GM23338 (cell line): ENCODE measurements at regions not wholly inside any gene's neighbourhood (a gene's known extent, or its start where the extent isn't known, plus 50 kb on each side); places are given as distances from the start of the nearest gene placed in this dataset.

ENCODE experiments used
- ATAC-seq: fragments of 200-7000 bp; cut with Tn5 transposase; 3 replicates; pipeline ENCODE4 v1.9.1; 2020
- DNase-seq: peaks from one replicate; pipeline ENCODE4 v3.0.0-alpha.2; 2015; ENCODE audit warnings: low spot score
- H2AFZ ChIP-seq: fragments of 200-600 bp; sonication (generic); 2 replicates; pipeline ENCODE4 v1.8.0; 2016; ENCODE audit warnings: antibody characterized with exemption, mild to moderate bottlenecking, moderate library complexity
- H3F3A ChIP-seq: fragments of 200-600 bp; sonication (generic); replicated peaks from 2 replicates; pipeline ENCODE4 v1.8.0; 2017; ENCODE audit warnings: antibody characterized with exemption, mixed run types, low read depth
- H3K27ac ChIP-seq: fragments of 200-600 bp; sonication (generic); 2 replicates; pipeline ENCODE4 v1.6.1; 2016; ENCODE audit warnings: low read depth
- H3K27me3 ChIP-seq: fragments of 200-600 bp; sonication (generic); 2 replicates; pipeline ENCODE4 v1.8.0; 2016; ENCODE audit warnings: mild to moderate bottlenecking, mixed run types, moderate library complexity; ENCODE audit not compliant: insufficient read depth
- H3K36me3 ChIP-seq: fragments of 200-600 bp; sonication (generic); 2 replicates; pipeline ENCODE4 v1.8.0; 2016; ENCODE audit warnings: mild to moderate bottlenecking; ENCODE audit not compliant: insufficient read depth
- H3K4me1 ChIP-seq: fragments of 200-600 bp; sonication (generic); 2 replicates; pipeline ENCODE4 v1.8.0; 2016; ENCODE audit warnings: mild to moderate bottlenecking, moderate library complexity; ENCODE audit not compliant: insufficient read depth
- H3K4me2 ChIP-seq: fragments of 200-600 bp; sonication (generic); 2 replicates; pipeline ENCODE4 v1.7.1; 2017; ENCODE audit warnings: mixed run types
- H3K4me3 ChIP-seq: fragments of 200-600 bp; sonication (generic); 2 replicates; pipeline ENCODE4 v1.6.1; 2016; ENCODE audit warnings: mixed run types
- H3K79me2 ChIP-seq: fragments of 200-600 bp; sonication (generic); replicated peaks from 2 replicates; pipeline ENCODE4 v1.8.0; 2017; ENCODE audit warnings: mild to moderate bottlenecking; ENCODE audit not compliant: insufficient read depth
- H3K9me2 ChIP-seq: fragments of 200-600 bp; sonication (generic); 2 replicates; pipeline ENCODE4 v1.8.0; 2017; ENCODE audit not compliant: insufficient read depth
- H4K20me1 ChIP-seq: fragments of 200-600 bp; sonication (generic); replicated peaks from 2 replicates; pipeline ENCODE4 v1.8.0; 2017; ENCODE audit warnings: mild to moderate bottlenecking; ENCODE audit not compliant: insufficient read depth
- H3K27ac Mint-ChIP-seq: 2 replicates; pipeline ENCODE4 v1.8.0; 2020; ENCODE audit warnings: inconsistent platforms, mild to moderate bottlenecking, moderate library complexity, mixed read lengths
- H3K27me3 Mint-ChIP-seq: 3 replicates; pipeline ENCODE4 v1.8.0; 2022; ENCODE audit warnings: low read depth, mild to moderate bottlenecking, moderate library complexity, mixed read lengths, inconsistent platforms; ENCODE audit not compliant: insufficient read depth, poor library complexity
- H3K36me3 Mint-ChIP-seq: 3 replicates; pipeline ENCODE4 v1.8.0; 2021; ENCODE audit warnings: low read depth, mild to moderate bottlenecking, inconsistent platforms, moderate library complexity, mixed read lengths
- H3K4me1 Mint-ChIP-seq: 3 replicates; pipeline ENCODE4 v1.8.0; 2020; ENCODE audit warnings: mild to moderate bottlenecking, inconsistent platforms, mixed read lengths
- H3K4me3 Mint-ChIP-seq: 3 replicates; pipeline ENCODE4 v1.8.0; 2021; ENCODE audit warnings: moderate library complexity, mild to moderate bottlenecking, inconsistent platforms, mixed read lengths
- H3K9me3 Mint-ChIP-seq: 3 replicates; pipeline ENCODE4 v1.8.0; 2020; ENCODE audit warnings: moderate library complexity, mild to moderate bottlenecking, inconsistent platforms, mixed read lengths
- CREB1 ChIP-seq: fragments of 250-450 bp; sonication (Bioruptor Pico); IDR thresholded peaks from 2 replicates; pipeline ENCODE4 v1.5.0; 2020; ENCODE audit warnings: low read depth, mild to moderate bottlenecking, moderate library complexity
- CTCF ChIP-seq, 2 experiments: fragments of 200-600 bp in 1 of 2; sonication (generic) in 1 of 2; conservative IDR thresholded peaks; 2 replicates each; pipeline versions ENCODE4 v1.5.1 to v1.6.1; 2016 to 2017; ENCODE audit warnings: antibody characterized with exemption in 2 of 2, low read depth in 2 of 2, mild to moderate bottlenecking in 2 of 2, moderate library complexity in 1 of 2
- EZH2 ChIP-seq: fragments of 200-600 bp; sonication (generic); IDR thresholded peaks from one replicate; pipeline ENCODE4 v1.8.0; 2017; ENCODE audit warnings: antibody characterized with exemption, mild to moderate bottlenecking, low read depth; ENCODE audit not compliant: unreplicated experiment
- EZH2phosphoT487 ChIP-seq: fragments of 200-600 bp; sonication (generic); IDR thresholded peaks from one replicate; pipeline ENCODE4 v1.8.1; 2018; ENCODE audit warnings: antibody characterized with exemption; ENCODE audit not compliant: unreplicated experiment
- JUNB ChIP-seq: IDR thresholded peaks from one replicate; pipeline ENCODE4 v1.6.1; 2016; ENCODE audit warnings: antibody characterized with exemption; ENCODE audit not compliant: unreplicated experiment
- NANOG ChIP-seq: IDR thresholded peaks from 2 replicates; pipeline ENCODE4 v1.6.1; 2016; ENCODE audit warnings: antibody characterized with exemption, borderline replicate concordance
- POLR2AphosphoS5 ChIP-seq: IDR thresholded peaks from 2 replicates; pipeline ENCODE4 v1.6.1; 2016; ENCODE audit warnings: antibody characterized with exemption, low read depth
- STAT1 ChIP-seq: IDR thresholded peaks from one replicate; pipeline ENCODE4 v1.6.1; 2016; ENCODE audit warnings: antibody characterized with exemption; ENCODE audit not compliant: unreplicated experiment
- ZNF114 ChIP-seq: fragments of 250-450 bp; sonication (Bioruptor Pico); IDR thresholded peaks from 2 replicates; pipeline ENCODE4 v1.5.0; 2020; ENCODE audit warnings: mild to moderate bottlenecking, moderate library complexity
- ZNF331 ChIP-seq: fragments of 250-450 bp; sonication (Bioruptor Pico); IDR thresholded peaks from 2 replicates; pipeline ENCODE4 v1.5.0; 2020; ENCODE audit warnings: low read depth, mild to moderate bottlenecking, moderate library complexity
- TF ChIP-seq, protein P1 (sequence below): fragments of 250-450 bp; sonication (Bioruptor Pico); IDR thresholded peaks from 2 replicates; pipeline ENCODE4 v1.5.0; 2020; ENCODE audit warnings: mild to moderate bottlenecking, moderate library complexity
- TF ChIP-seq, protein P2 (sequence below): IDR thresholded peaks from 2 replicates; pipeline ENCODE4 v1.6.1; 2016; ENCODE audit warnings: antibody characterized with exemption

DNA sequence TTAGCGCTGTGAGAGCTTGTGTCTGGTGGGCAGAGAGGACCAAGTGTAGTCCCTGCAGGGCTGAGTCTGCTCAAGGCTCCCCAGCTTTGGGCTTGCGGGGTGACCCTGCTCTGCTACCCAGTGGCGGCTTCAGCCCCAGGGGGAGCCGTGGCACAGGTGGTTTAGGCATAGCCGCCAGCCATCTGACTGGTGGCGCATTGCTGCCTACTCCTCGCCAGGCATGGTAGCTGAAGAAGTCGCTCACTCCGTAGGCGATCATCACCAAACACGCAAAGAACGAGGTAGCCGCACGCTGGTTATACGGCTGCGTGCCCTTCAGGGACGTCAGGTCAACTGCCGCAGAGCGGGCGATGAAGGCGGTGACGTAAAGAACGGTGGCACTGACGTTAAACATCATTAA, 180.7 kb upstream of the DIPK2B start (continued):
- TF ChIP-seq, protein P1, sequence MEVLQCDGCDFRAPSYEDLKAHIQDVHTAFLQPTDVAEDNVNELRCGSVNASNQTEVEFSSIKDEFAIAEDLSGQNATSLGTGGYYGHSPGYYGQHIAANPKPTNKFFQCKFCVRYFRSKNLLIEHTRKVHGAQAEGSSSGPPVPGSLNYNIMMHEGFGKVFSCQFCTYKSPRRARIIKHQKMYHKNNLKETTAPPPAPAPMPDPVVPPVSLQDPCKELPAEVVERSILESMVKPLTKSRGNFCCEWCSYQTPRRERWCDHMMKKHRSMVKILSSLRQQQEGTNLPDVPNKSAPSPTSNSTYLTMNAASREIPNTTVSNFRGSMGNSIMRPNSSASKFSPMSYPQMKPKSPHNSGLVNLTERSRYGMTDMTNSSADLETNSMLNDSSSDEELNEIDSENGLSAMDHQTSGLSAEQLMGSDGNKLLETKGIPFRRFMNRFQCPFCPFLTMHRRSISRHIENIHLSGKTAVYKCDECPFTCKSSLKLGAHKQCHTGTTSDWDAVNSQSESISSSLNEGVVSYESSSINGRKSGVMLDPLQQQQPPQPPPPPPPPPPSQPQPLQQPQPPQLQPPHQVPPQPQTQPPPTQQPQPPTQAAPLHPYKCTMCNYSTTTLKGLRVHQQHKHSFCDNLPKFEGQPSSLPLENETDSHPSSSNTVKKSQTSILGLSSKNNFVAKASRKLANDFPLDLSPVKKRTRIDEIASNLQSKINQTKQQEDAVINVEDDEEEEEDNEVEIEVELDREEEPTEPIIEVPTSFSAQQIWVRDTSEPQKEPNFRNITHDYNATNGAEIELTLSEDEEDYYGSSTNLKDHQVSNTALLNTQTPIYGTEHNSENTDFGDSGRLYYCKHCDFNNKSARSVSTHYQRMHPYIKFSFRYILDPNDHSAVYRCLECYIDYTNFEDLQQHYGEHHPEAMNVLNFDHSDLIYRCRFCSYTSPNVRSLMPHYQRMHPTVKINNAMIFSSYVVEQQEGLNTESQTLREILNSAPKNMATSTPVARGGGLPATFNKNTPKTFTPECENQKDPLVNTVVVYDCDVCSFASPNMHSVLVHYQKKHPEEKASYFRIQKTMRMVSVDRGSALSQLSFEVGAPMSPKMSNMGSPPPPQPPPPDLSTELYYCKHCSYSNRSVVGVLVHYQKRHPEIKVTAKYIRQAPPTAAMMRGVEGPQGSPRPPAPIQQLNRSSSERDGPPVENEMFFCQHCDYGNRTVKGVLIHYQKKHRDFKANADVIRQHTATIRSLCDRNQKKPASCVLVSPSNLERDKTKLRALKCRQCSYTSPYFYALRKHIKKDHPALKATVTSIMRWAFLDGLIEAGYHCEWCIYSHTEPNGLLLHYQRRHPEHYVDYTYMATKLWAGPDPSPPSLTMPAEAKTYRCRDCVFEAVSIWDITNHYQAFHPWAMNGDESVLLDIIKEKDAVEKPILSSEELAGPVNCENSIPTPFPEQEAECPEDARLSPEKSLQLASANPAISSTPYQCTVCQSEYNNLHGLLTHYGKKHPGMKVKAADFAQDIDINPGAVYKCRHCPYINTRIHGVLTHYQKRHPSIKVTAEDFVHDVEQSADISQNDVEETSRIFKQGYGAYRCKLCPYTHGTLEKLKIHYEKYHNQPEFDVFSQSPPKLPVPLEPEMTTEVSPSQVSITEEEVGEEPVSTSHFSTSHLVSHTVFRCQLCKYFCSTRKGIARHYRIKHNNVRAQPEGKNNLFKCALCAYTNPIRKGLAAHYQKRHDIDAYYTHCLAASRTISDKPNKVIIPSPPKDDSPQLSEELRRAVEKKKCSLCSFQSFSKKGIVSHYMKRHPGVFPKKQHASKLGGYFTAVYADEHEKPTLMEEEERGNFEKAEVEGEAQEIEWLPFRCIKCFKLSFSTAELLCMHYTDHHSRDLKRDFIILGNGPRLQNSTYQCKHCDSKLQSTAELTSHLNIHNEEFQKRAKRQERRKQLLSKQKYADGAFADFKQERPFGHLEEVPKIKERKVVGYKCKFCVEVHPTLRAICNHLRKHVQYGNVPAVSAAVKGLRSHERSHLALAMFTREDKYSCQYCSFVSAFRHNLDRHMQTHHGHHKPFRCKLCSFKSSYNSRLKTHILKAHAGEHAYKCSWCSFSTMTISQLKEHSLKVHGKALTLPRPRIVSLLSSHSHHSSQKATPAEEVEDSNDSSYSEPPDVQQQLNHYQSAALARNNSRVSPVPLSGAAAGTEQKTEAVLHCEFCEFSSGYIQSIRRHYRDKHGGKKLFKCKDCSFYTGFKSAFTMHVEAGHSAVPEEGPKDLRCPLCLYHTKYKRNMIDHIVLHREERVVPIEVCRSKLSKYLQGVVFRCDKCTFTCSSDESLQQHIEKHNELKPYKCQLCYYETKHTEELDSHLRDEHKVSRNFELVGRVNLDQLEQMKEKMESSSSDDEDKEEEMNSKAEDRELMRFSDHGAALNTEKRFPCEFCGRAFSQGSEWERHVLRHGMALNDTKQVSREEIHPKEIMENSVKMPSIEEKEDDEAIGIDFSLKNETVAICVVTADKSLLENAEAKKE (CRISPR knock-in tag), result no peak
- no peak for TF ChIP-seq EZH2phosphoT487
- TF ChIP-seq EZH2, result no peak
- no peak for TF ChIP-seq JUNB
- TF ChIP-seq, protein P2, sequence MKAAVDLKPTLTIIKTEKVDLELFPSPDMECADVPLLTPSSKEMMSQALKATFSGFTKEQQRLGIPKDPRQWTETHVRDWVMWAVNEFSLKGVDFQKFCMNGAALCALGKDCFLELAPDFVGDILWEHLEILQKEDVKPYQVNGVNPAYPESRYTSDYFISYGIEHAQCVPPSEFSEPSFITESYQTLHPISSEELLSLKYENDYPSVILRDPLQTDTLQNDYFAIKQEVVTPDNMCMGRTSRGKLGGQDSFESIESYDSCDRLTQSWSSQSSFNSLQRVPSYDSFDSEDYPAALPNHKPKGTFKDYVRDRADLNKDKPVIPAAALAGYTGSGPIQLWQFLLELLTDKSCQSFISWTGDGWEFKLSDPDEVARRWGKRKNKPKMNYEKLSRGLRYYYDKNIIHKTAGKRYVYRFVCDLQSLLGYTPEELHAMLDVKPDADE, result no peak
- TF ChIP-seq STAT1, result no peak
- TF ChIP-seq NANOG, result no peak

DNA sequence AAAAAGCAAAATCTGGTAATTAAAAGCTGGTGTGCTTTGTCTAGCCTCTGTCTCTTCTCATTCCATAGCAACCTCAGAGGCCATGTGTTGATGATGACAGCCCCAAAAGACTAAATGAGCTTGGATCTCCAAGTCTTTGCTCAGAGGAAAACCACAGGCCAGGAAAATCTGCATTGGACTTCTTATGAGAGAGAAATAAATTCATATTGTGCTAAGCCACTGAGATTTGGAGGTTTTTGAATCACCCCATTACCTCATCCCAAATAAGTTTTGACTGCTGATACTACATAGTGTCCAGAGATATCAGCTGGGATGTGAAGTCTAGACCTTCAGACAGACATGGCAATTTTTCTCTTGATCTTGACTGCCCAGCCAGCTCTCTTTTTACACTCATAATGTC, 178.6 kb upstream of the DIPK2B start:
- Histone ChIP-seq H3K27ac (no peak overlapping the region), H3K4me2 (no peak overlapping the region), H3K9me2 (no peaks in the 10 kb centered on the region), H3K36me3 (no peaks in the 10 kb centered on the region), H3K4me1 (no peaks in the 10 kb centered on the region), H3K27me3 (no peaks in the 10 kb centered on the region), H4K20me1 (no peaks in the 10 kb centered on the region), H2AFZ (no peak overlapping the region), H3F3A (no peaks in the 10 kb centered on the region), H3K79me2 (no peaks in the 10 kb centered on the region), H3K4me3 (no peak overlapping the region)
- H3K36me3 Mint-ChIP-seq, result no peaks in the 10 kb centered on the region
- no peaks in the 10 kb centered on the region for H3K4me1 Mint-ChIP-seq
- H3K27ac Mint-ChIP-seq, result no peak overlapping the region
- ATAC-seq (no peak), DNase-seq (no peak)
- H3K4me3 Mint-ChIP-seq, result no peak overlapping the region
- H3K9me3 Mint-ChIP-seq, result peaks cover under 1% of the 10 kb centered on the region
- peaks cover 2% of the 10 kb centered on the region for H3K27me3 Mint-ChIP-seq
- TF ChIP-seq, protein P2, result no peak
- TF ChIP-seq EZH2phosphoT487, result no peak
- no peak for TF ChIP-seq POLR2AphosphoS5
- TF ChIP-seq JUNB, result no peak
- no peak for TF ChIP-seq CTCF (conservative IDR thresholded peaks at IDR 0.05; ENCODE audit: low read depth in 2 of 2)
- no peak for TF ChIP-seq ZNF331 (CRISPR knock-in tag)
- no peak for TF ChIP-seq ZNF114 (CRISPR knock-in tag)
- no peak for TF ChIP-seq CREB1 (CRISPR knock-in tag)
